Neuronal stem cell (in vitro differentiated cells): ENCODE measurements at regions not wholly inside any gene's neighbourhood (a gene's known extent, or its start where the extent isn't known, plus 50 kb on each side); places are given as distances from the start of the nearest gene placed in this dataset.
A peak's percentile ranks its signal among the peaks of the same experiment; 100 is the strongest.

Source experiments
- DNase-seq: peaks from one replicate; pipeline ENCODE4 v3.0.0-alpha.2; 2013; ENCODE audit warnings: low spot score
- H2AFZ ChIP-seq: one replicate; pipeline ENCODE4 v1.6.1; 2013; ENCODE audit warnings: mild to moderate bottlenecking, low read length, inconsistent platforms
- H2AK5ac ChIP-seq: 2 replicates; pipeline ENCODE4 v1.6.1; 2013; ENCODE audit warnings: low read depth, mild to moderate bottlenecking, inconsistent platforms, low read length, moderate library complexity, mixed read lengths
- H2BK120ac ChIP-seq: 2 replicates; pipeline ENCODE4 v1.6.1; 2013; ENCODE audit warnings: low read depth, mild to moderate bottlenecking, inconsistent platforms, low read length, moderate library complexity, mixed read lengths
- H2BK12ac ChIP-seq: one replicate; pipeline ENCODE4 v1.6.1; 2013; ENCODE audit warnings: low read length, inconsistent platforms
- H2BK15ac ChIP-seq: 2 replicates; pipeline ENCODE4 v1.6.1; 2013; ENCODE audit warnings: mild to moderate bottlenecking, low read length, inconsistent platforms, mixed read lengths
- H2BK5ac ChIP-seq: one replicate; pipeline ENCODE4 v1.6.1; 2013; ENCODE audit warnings: inconsistent platforms, mild to moderate bottlenecking, low read length, moderate library complexity
- H3K14ac ChIP-seq: one replicate; pipeline ENCODE4 v1.6.1; 2013; ENCODE audit warnings: low read length, inconsistent platforms
- H3K18ac ChIP-seq: 2 replicates; pipeline ENCODE4 v1.6.1; 2013; ENCODE audit warnings: low read length, inconsistent platforms
- H3K23ac ChIP-seq: 2 replicates; pipeline ENCODE4 v1.6.1; 2013; ENCODE audit warnings: low read depth, mild to moderate bottlenecking, mixed read lengths, low read length, inconsistent platforms; ENCODE audit not compliant: poor library complexity
- H3K27ac ChIP-seq: replicated peaks from 3 replicates; pipeline ENCODE4 v1.5.1; 2013; ENCODE audit warnings: low read length, inconsistent platforms
- H3K27me3 ChIP-seq, 3 experiments: 2 replicates each; pipeline ENCODE4 v1.6.1; 2013; ENCODE audit warnings: low read length in 3 of 3, mild to moderate bottlenecking in 2 of 3, inconsistent platforms in 1 of 3, low read depth in 1 of 3, mixed read lengths in 1 of 3, moderate library complexity in 1 of 3; ENCODE audit not compliant: control insufficient read depth in 3 of 3, insufficient read depth in 3 of 3
- H3K36me3 ChIP-seq, 2 donors: replicated peaks in 1 of 2; 2 replicates each; pipeline ENCODE4 v1.6.1; 2013; ENCODE audit warnings: low read length in 2 of 2; ENCODE audit not compliant: control insufficient read depth in 2 of 2, insufficient read depth in 2 of 2
- H3K4ac ChIP-seq: 2 replicates; pipeline ENCODE4 v1.6.1; 2013; ENCODE audit warnings: inconsistent platforms, mild to moderate bottlenecking, low read length, moderate library complexity
- H3K4me1 ChIP-seq, 2 donors: 1 replicate in 1 of 2; 2 replicates in 1 of 2; pipeline ENCODE4 v1.6.1; 2013; ENCODE audit warnings: low read length in 2 of 2, low read depth in 1 of 2; ENCODE audit not compliant: control insufficient read depth in 2 of 2, insufficient read depth in 1 of 2
- H3K4me2 ChIP-seq: one replicate; pipeline ENCODE4 v1.6.1; 2013; ENCODE audit warnings: mild to moderate bottlenecking, low read length, inconsistent platforms; ENCODE audit not compliant: insufficient read depth, poor library complexity, severe bottlenecking
- H3K4me3 ChIP-seq, 2 donors: 2 replicates each; pipeline ENCODE4 v1.5.1; 2013; ENCODE audit warnings: low read length in 2 of 2, mild to moderate bottlenecking in 2 of 2, inconsistent platforms in 1 of 2, moderate library complexity in 1 of 2
- H3K79me1 ChIP-seq: one replicate; pipeline ENCODE4 v1.6.1; 2013; ENCODE audit warnings: low read depth, mild to moderate bottlenecking, inconsistent platforms, low read length, moderate library complexity
- H3K9ac ChIP-seq: one replicate; pipeline ENCODE4 v1.6.1; 2013; ENCODE audit warnings: mild to moderate bottlenecking, low read depth, low read length, inconsistent platforms; ENCODE audit not compliant: poor library complexity
- H3K9me3 ChIP-seq, 2 donors: replicated peaks in 1 of 2; 2 replicates each; pipeline versions ENCODE3 to v1.6.1; 2013; ENCODE audit warnings: low read length in 2 of 2, mild to moderate bottlenecking in 2 of 2, inconsistent platforms in 1 of 2, low read depth in 1 of 2, mixed read lengths in 1 of 2, moderate library complexity in 1 of 2; ENCODE audit not compliant: control insufficient read depth in 2 of 2, insufficient read depth in 1 of 2
- H4K8ac ChIP-seq: one replicate; pipeline ENCODE4 v1.6.1; 2013; ENCODE audit warnings: low read depth, mild to moderate bottlenecking, inconsistent platforms, low read length, moderate library complexity
- H4K91ac ChIP-seq: one replicate; pipeline ENCODE4 v1.6.1; 2013; ENCODE audit warnings: low read length, low read depth, mild to moderate bottlenecking, inconsistent platforms; ENCODE audit not compliant: poor library complexity
- WGBS, 2 donors: extraction: QIAGEN DNeasy Blood & Tissue Kit; methylation state at CpG; one replicate each; pipeline ENCODE4 v1.1.7; 2013; ENCODE audit warnings: missing lambda C conversion rate in 2 of 2, mixed read lengths in 1 of 2; ENCODE audit not compliant: insufficient read length in 2 of 2, insufficient replicate concordance in 1 of 2; ENCODE audit errors: extremely low coverage in 2 of 2; 5-methylcytosine and 5-hydroxymethylcytosine counted together

DNA sequence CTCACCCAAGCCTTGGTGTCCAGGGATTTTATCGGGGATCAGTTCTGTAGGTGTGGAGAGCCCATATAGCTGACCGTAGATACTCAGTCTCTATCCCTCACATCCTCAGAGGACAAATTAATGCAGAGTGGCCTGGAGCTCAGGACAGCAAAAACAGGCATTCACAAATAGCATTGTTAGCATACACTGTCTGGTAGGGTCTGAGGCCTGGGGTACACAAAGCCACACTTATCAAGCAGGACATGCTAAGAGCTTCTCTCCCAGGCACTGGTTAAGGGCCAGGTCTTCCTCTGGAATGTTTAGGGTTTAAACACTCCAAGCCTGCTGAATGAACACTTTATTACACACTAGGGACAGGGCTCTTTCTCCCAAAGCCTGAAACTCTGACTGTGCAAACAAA lies 253.2 kb downstream of the NEDD1 start:
- Histone ChIP-seq H3K14ac (no peak overlapping the region), H3K4me1 (peaks cover 7 to 16% of the 10 kb centered on the region in 2 donors), H3K9me3 (peaks cover 0 to 17% of the 10 kb centered on the region in 2 donors), H3K27me3 (no peaks in the 10 kb centered on the region), H2AFZ (peak overlapping the region; percentile 38), H3K4me2 (no peak overlapping the region), H3K23ac (no peak overlapping the region), H3K9ac (no peak overlapping the region), H2BK12ac (no peak overlapping the region), H4K8ac (no peak overlapping the region), H3K79me1 (no peaks in the 10 kb centered on the region), H2AK5ac (no peak overlapping the region), H2BK5ac (no peak overlapping the region), H3K36me3 (no peaks in the 10 kb centered on the region), H2BK120ac (no peak overlapping the region), H3K18ac (no peak overlapping the region), H3K27ac (no peak overlapping the region), H3K4me3 (no peak overlapping the region), H2BK15ac (no peak overlapping the region), H4K91ac (no peak overlapping the region), H3K4ac (no peak overlapping the region)
- WGBS, 2 donors, result no CpG with 5 or more reads among the region's 2 CpGs
- DNase-seq, result no peak

DNA sequence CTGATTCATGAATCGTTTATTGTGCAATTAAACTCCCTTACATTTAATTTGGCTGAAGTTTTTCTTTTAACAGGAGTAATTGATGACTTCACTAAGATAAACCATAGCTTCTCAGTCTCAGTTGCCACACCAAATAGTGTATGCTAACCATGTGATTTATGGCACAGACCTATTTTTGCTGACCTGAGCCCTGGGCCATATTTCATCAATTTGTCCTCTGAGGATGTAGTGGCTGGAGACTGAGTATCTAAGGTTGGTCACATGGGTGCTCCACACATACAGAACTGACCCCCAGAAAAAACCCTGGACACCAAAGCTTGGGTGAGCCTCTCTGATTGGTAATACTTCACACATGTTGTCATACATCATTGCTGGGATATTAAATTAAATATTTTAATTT lies 255.1 kb downstream of the NEDD1 start:
- Histone ChIP-seq H2AFZ (no peak overlapping the region), H3K27ac (no peak overlapping the region), H3K36me3 (no peaks in the 10 kb centered on the region), H3K23ac (no peak overlapping the region), H2BK5ac (no peak overlapping the region), H2BK120ac (no peak overlapping the region), H3K4me3 (no peak overlapping the region), H2BK15ac (no peak overlapping the region), H3K27me3 (no peaks in the 10 kb centered on the region), H3K18ac (no peak overlapping the region), H2BK12ac (no peak overlapping the region), H3K9me3 (peaks cover 0 to 11% of the 10 kb centered on the region in 2 donors), H3K4ac (no peak overlapping the region), H3K4me1 (peaks cover 7 to 16% of the 10 kb centered on the region in 2 donors), H3K4me2 (no peak overlapping the region), H3K79me1 (no peaks in the 10 kb centered on the region), H4K8ac (no peak overlapping the region), H3K9ac (no peak overlapping the region), H3K14ac (no peak overlapping the region), H2AK5ac (no peak overlapping the region), H4K91ac (no peak overlapping the region)
- WGBS, 2 donors, result no CpG with 5 or more reads among the region's 1 CpG
- no peak for DNase-seq

DNA sequence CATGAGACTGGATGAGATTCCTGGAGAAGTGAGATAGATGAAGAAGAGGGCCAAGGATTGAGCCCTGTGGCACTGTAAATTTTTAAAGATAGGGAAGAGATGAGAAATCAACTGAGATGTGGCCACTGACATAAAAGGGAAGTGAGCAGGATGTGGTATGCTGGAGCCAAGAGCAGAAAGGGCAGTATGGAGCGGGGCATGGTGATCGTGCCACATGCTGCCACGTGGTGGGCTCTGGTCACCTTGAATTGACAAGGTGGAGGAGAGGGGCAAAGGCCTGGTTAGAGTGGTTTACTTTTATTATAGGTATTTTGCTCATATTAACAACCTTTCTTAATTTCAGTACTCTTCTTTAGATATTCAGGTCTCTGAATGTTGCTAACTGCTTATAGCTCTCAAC lies 257.9 kb downstream of the NEDD1 start:
- Histone ChIP-seq H3K18ac (no peak overlapping the region), H3K14ac (no peak overlapping the region), H4K91ac (no peak overlapping the region), H3K4me3 (no peak overlapping the region), H3K27me3 (no peaks in the 10 kb centered on the region), H2BK15ac (no peak overlapping the region), H3K4ac (no peak overlapping the region), H2BK12ac (no peak overlapping the region), H2BK120ac (no peak overlapping the region), H2AK5ac (no peak overlapping the region), H3K9me3 (peaks cover 0 to 11% of the 10 kb centered on the region in 2 donors), H2BK5ac (no peak overlapping the region), H3K27ac (no peak overlapping the region), H3K4me2 (no peak overlapping the region), H3K23ac (no peak overlapping the region), H3K4me1 (peaks cover 5% of the 10 kb centered on the region in 2 donors), H3K9ac (no peak overlapping the region), H3K79me1 (no peaks in the 10 kb centered on the region), H2AFZ (no peak overlapping the region), H3K36me3 (no peaks in the 10 kb centered on the region), H4K8ac (no peak overlapping the region)
- no CpG with 5 or more reads among the region's 3 CpGs for WGBS, 2 donors
- no peak for DNase-seq

DNA sequence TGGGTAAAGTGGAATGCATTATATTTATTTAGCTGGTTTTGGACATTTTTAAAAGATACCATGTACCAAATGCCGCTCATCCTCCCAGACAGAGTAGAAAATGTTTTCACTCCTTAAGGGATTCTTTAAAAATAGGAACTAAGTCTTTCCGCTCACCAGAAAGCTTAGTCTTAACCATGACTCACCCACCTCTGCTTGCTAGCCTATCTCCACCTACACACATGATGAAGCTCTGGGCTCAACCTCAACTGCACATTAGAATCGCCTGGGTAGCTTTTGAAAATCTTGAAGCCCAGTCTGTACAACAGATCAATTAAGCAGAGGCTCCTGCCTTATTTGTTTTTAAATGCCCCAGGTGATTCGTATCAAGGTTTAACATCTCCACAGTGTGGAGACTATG lies 260.5 kb downstream of the NEDD1 start:
- H2BK5ac ChIP-seq, result no peak overlapping the region
- no peak overlapping the region for H2BK120ac ChIP-seq
- no peak overlapping the region for H4K8ac ChIP-seq
- H3K27me3 ChIP-seq, result no peaks in the 10 kb centered on the region
- no peak overlapping the region for H2AFZ ChIP-seq
- H3K23ac ChIP-seq, result no peak overlapping the region
- H3K36me3 ChIP-seq, result no peaks in the 10 kb centered on the region
- no peak overlapping the region for H3K14ac ChIP-seq
- no peak overlapping the region for H2BK12ac ChIP-seq
- no peak overlapping the region for H3K4me3 ChIP-seq
- no peak for DNase-seq
- no peak overlapping the region for H3K27ac ChIP-seq
- no peak overlapping the region for H4K91ac ChIP-seq
- no peak overlapping the region for H2AK5ac ChIP-seq
- H2BK15ac ChIP-seq, result no peak overlapping the region
- WGBS, 2 donors, result no CpG with 5 or more reads among the region's 4 CpGs
- no peak overlapping the region for H3K4ac ChIP-seq
- H3K9ac ChIP-seq, result no peak overlapping the region
- no peak overlapping the region for H3K4me2 ChIP-seq
- peaks cover 0 to 3% of the 10 kb centered on the region in 2 donors for H3K4me1 ChIP-seq
- H3K79me1 ChIP-seq, result no peaks in the 10 kb centered on the region
- peaks cover 0 to 7% of the 10 kb centered on the region in 2 donors for H3K9me3 ChIP-seq
- no peak overlapping the region for H3K18ac ChIP-seq
